NT2/D1 (cell line): ENCODE measurements at regions not wholly inside any gene's neighbourhood (a gene's known extent, or its start where the extent isn't known, plus 50 kb on each side); places are given as distances from the start of the nearest gene placed in this dataset.

ENCODE experiments used
- DNase-seq: peaks from one replicate; pipeline ENCODE4 v3.0.0-alpha.2; 2011; ENCODE audit warnings: low read depth, low spot score
- H3K27me3 ChIP-seq: 2 replicates; pipeline ENCODE4 v1.6.0; 2011; ENCODE audit warnings: mild to moderate bottlenecking; ENCODE audit not compliant: insufficient read length, insufficient read depth
- H3K36me3 ChIP-seq: 2 replicates; pipeline ENCODE4 v1.6.1; 2011; ENCODE audit warnings: mild to moderate bottlenecking, low read length, mixed read lengths; ENCODE audit not compliant: insufficient read depth, insufficient read length
- H3K4me1 ChIP-seq: 2 replicates; pipeline ENCODE4 v1.5.1; 2011; ENCODE audit not compliant: insufficient read depth, insufficient read length
- H3K4me3 ChIP-seq: 2 replicates; pipeline ENCODE4 v1.5.1; 2011; ENCODE audit warnings: low read depth; ENCODE audit not compliant: insufficient read length
- H3K9ac ChIP-seq: 2 replicates; pipeline ENCODE4 v1.6.0; 2011; ENCODE audit warnings: low read depth; ENCODE audit not compliant: insufficient read length
- H3K9me3 ChIP-seq: 2 replicates; pipeline ENCODE4 v1.5.1; 2011; ENCODE audit warnings: mild to moderate bottlenecking, low read length; ENCODE audit not compliant: insufficient read depth
- SUZ12 ChIP-seq: IDR thresholded peaks from 2 replicates; pipeline ENCODE4 v1.6.1; 2011; ENCODE audit not compliant: insufficient read length, insufficient read depth; ENCODE audit errors: extremely low read depth
- YY1 ChIP-seq: IDR thresholded peaks from 2 replicates; pipeline ENCODE4 v1.6.1; 2011; ENCODE audit not compliant: insufficient read length, insufficient read depth
- ZNF274 ChIP-seq: IDR thresholded peaks from 2 replicates; pipeline ENCODE4 v1.6.1; 2011; ENCODE audit warnings: mild to moderate bottlenecking, low read depth, low read length

- H3K4me3 ChIP-seq, result no peak overlapping the region
- TF ChIP-seq ZNF274 (no peak), SUZ12 (no peak)
- H3K9ac ChIP-seq, result no peak overlapping the region
- H3K36me3 ChIP-seq, result no peaks in the 10 kb centered on the region
- H3K4me1 ChIP-seq, result peaks cover 3% of the 10 kb centered on the region
- H3K9me3 ChIP-seq, result no peaks in the 10 kb centered on the region
- no peak for DNase-seq
- H3K27me3 ChIP-seq, result no peaks in the 10 kb centered on the region
Measured at GRCh38 chr1:208420696-208421095, 176.5 kb upstream of the PLXNA2 start.

- Histone ChIP-seq H3K27me3 (no peaks in the 10 kb centered on the region), H3K4me3 (no peak overlapping the region), H3K9me3 (no peaks in the 10 kb centered on the region), H3K4me1 (peaks cover 3% of the 10 kb centered on the region), H3K36me3 (no peaks in the 10 kb centered on the region), H3K9ac (no peak overlapping the region)
- no peak for DNase-seq
- no peak for TF ChIP-seq SUZ12
- no peak for TF ChIP-seq YY1
- TF ChIP-seq ZNF274, result no peak
Measured at GRCh38 chr1:208421486-208421885, 177.3 kb upstream of the PLXNA2 start.

- Histone ChIP-seq H3K27me3 (no peaks in the 10 kb centered on the region), H3K36me3 (no peaks in the 10 kb centered on the region), H3K9me3 (no peaks in the 10 kb centered on the region), H3K9ac (no peak overlapping the region), H3K4me1 (peaks cover 3% of the 10 kb centered on the region), H3K4me3 (no peak overlapping the region)
- no peak for DNase-seq
- no peak for TF ChIP-seq YY1
- TF ChIP-seq SUZ12, result no peak
- TF ChIP-seq ZNF274, result no peak
Measured at GRCh38 chr1:208423526-208423925, 179.3 kb upstream of the PLXNA2 start.

- H3K9me3 ChIP-seq, result no peaks in the 10 kb centered on the region
- H3K4me1 ChIP-seq, result peaks cover 3% of the 10 kb centered on the region
- DNase-seq, result no peak
- H3K4me3 ChIP-seq, result no peak overlapping the region
- no peak for TF ChIP-seq YY1
- no peak for TF ChIP-seq SUZ12
- no peak for TF ChIP-seq ZNF274
- no peaks in the 10 kb centered on the region for H3K36me3 ChIP-seq
- no peak overlapping the region for H3K9ac ChIP-seq
- H3K27me3 ChIP-seq, result no peaks in the 10 kb centered on the region
Measured at GRCh38 chr1:208425096-208425495, 180.9 kb upstream of the PLXNA2 start.

GRCh38 chr1:208430220-208430619 lies 186.0 kb upstream of the PLXNA2 start:
- Histone ChIP-seq H3K4me3 (no peak overlapping the region), H3K36me3 (no peaks in the 10 kb centered on the region), H3K27me3 (no peaks in the 10 kb centered on the region), H3K9ac (no peak overlapping the region), H3K9me3 (no peaks in the 10 kb centered on the region), H3K4me1 (peaks cover 2% of the 10 kb centered on the region)
- no peak for DNase-seq
- TF ChIP-seq ZNF274 (no peak), YY1 (no peak), SUZ12 (no peak)

- Histone ChIP-seq H3K36me3 (no peaks in the 10 kb centered on the region), H3K27me3 (no peaks in the 10 kb centered on the region), H3K4me1 (peaks cover 2% of the 10 kb centered on the region), H3K4me3 (no peak overlapping the region), H3K9me3 (no peaks in the 10 kb centered on the region), H3K9ac (no peak overlapping the region)
- no peak for DNase-seq
- no peak for TF ChIP-seq SUZ12
- TF ChIP-seq ZNF274, result no peak
- TF ChIP-seq YY1, result no peak
Measured at GRCh38 chr1:208431721-208432120, 187.5 kb upstream of the PLXNA2 start.

- Histone ChIP-seq H3K36me3 (no peaks in the 10 kb centered on the region), H3K4me1 (peaks cover 2% of the 10 kb centered on the region), H3K9me3 (no peaks in the 10 kb centered on the region), H3K9ac (no peak overlapping the region), H3K27me3 (no peaks in the 10 kb centered on the region), H3K4me3 (no peak overlapping the region)
- no peak for TF ChIP-seq YY1
- TF ChIP-seq ZNF274, result no peak
- no peak for TF ChIP-seq SUZ12
- no peak for DNase-seq
Measured at GRCh38 chr1:208432346-208432745, 188.2 kb upstream of the PLXNA2 start.

- no peaks in the 10 kb centered on the region for H3K9me3 ChIP-seq
- no peak for DNase-seq
- TF ChIP-seq ZNF274 (no peak), YY1 (no peak), SUZ12 (no peak)
- no peak overlapping the region for H3K4me3 ChIP-seq
- H3K36me3 ChIP-seq, result no peaks in the 10 kb centered on the region
- H3K9ac ChIP-seq, result no peak overlapping the region
- peaks cover 2% of the 10 kb centered on the region for H3K4me1 ChIP-seq
- no peaks in the 10 kb centered on the region for H3K27me3 ChIP-seq
Measured at GRCh38 chr1:208433086-208433485, 188.9 kb upstream of the PLXNA2 start.
